ENCODE measurements at regions not wholly inside any gene's neighbourhood (a gene's known extent, or its start where the extent isn't known, plus 50 kb on each side); places are given as distances from the start of the nearest gene placed in this dataset.

DNA sequence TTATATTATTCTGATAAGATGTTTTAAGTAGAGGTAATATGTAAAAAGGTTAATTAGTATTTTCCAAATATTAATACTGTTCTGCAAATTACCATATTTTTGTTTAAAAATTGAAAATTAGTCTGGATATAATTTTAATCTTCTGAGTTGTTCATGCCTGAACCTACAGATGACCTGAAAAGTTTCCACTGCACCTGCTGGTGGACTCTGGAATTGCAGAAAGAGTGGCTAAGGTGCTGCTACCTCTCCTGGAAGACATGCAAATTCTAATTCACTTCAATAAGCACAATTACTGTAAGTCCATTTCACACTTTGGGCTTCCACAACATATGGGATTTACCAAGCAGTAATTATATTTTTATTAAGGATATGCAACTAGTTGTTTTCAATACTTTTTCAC, 77.7 kb upstream of the OLIG3 start:
- TF ChIP-seq, protein P1, sequence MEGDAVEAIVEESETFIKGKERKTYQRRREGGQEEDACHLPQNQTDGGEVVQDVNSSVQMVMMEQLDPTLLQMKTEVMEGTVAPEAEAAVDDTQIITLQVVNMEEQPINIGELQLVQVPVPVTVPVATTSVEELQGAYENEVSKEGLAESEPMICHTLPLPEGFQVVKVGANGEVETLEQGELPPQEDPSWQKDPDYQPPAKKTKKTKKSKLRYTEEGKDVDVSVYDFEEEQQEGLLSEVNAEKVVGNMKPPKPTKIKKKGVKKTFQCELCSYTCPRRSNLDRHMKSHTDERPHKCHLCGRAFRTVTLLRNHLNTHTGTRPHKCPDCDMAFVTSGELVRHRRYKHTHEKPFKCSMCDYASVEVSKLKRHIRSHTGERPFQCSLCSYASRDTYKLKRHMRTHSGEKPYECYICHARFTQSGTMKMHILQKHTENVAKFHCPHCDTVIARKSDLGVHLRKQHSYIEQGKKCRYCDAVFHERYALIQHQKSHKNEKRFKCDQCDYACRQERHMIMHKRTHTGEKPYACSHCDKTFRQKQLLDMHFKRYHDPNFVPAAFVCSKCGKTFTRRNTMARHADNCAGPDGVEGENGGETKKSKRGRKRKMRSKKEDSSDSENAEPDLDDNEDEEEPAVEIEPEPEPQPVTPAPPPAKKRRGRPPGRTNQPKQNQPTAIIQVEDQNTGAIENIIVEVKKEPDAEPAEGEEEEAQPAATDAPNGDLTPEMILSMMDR (IDR thresholded peaks at IDR 0.05), result peak; percentile 59
- no peak for TF ChIP-seq POLR2AphosphoS5 (IDR thresholded peaks at IDR 0.05; ENCODE audit: low read depth, low read length)

Data from SK-N-SH (cell line).